SK-N-SH (cell line): ENCODE measurements at regions not wholly inside any gene's neighbourhood (a gene's known extent, or its start where the extent isn't known, plus 50 kb on each side); places are given as distances from the start of the nearest gene placed in this dataset.
A peak's percentile ranks its signal among the peaks of the same experiment; 100 is the strongest.

Experiments used
- CTCF ChIA-PET: fragments of 300-600, 350-600 bp; formaldehyde crosslinking; extraction: SDS; loops from one replicate; lab custom pipeline; 2021; lab: Yijun Ruan, JAX
- POLR2A ChIA-PET: fragments of 350-600 bp; sonication (Branson Sonifier 250); formaldehyde crosslinking; extraction: SDS; loops from one replicate; lab custom pipeline; 2020; ENCODE audit warnings: antibody characterized with exemption, inconsistent platforms; lab: Yijun Ruan, JAX
- DNase-seq: peaks from one replicate; pipeline ENCODE4 v3.0.0; 2012
- H2AFZ ChIP-seq: fragments of 200-600 bp; sonication (generic); 2 replicates; pipeline ENCODE4 v1.8.1; 2016; ENCODE audit warnings: antibody characterized with exemption, mild to moderate bottlenecking, low read depth
- H3F3A ChIP-seq: fragments of 200-600 bp; sonication (generic); replicated peaks from 2 replicates; pipeline ENCODE3; 2016; ENCODE audit warnings: antibody characterized with exemption, mild to moderate bottlenecking; ENCODE audit not compliant: insufficient read depth
- H3K27ac ChIP-seq, 2 experiments: fragments of 200-500 bp in 1 of 2; fragments of 200-600 bp in 1 of 2; sonication (Bioruptor generic) in 1 of 2; sonication (generic), shearing (Covaris generic) in 1 of 2; 2 replicates each; pipeline versions ENCODE4 v1.5.1 to v1.6.1; 2014 to 2016; ENCODE audit warnings: low read depth in 2 of 2, inconsistent platforms in 1 of 2, low read length in 1 of 2, mild to moderate bottlenecking in 1 of 2, mixed read lengths in 1 of 2
- H3K27me3 ChIP-seq: fragments of 200-600 bp; sonication (generic), shearing (Covaris generic); 2 replicates; pipeline ENCODE4 v1.6.1; 2016; ENCODE audit warnings: mixed run types; ENCODE audit not compliant: insufficient read depth
- H3K36me3 ChIP-seq, 2 experiments: fragments of 200-500 bp in 1 of 2; fragments of 200-600 bp in 1 of 2; sonication (Bioruptor generic) in 1 of 2; sonication (generic) in 1 of 2; replicated peaks in 1 of 2; 2 replicates each; pipeline versions ENCODE3 to v1.5.1; 2014 to 2016; ENCODE audit warnings: low read length in 1 of 2, mild to moderate bottlenecking in 1 of 2; ENCODE audit not compliant: insufficient read depth in 2 of 2, control insufficient read depth in 1 of 2
- H3K4me1 ChIP-seq, 2 experiments: fragments of 200-500 bp in 1 of 2; fragments of 200-600 bp in 1 of 2; sonication (Bioruptor generic) in 1 of 2; sonication (generic), shearing (Covaris generic) in 1 of 2; 2 replicates each; pipeline versions ENCODE4 v1.5.1 to v1.6.1; 2014 to 2016; ENCODE audit warnings: low read depth in 1 of 2, low read length in 1 of 2, mixed run types in 1 of 2; ENCODE audit not compliant: insufficient read depth in 2 of 2, control insufficient read depth in 1 of 2
- H3K4me2 ChIP-seq: fragments of 200-600 bp; sonication (generic), shearing (Covaris generic); 2 replicates; pipeline ENCODE4 v1.6.1; 2017; ENCODE audit warnings: mixed run types
- H3K4me3 ChIP-seq, 2 experiments: fragments of 200-500 bp in 1 of 2; fragments of 200-600 bp in 1 of 2; sonication (Bioruptor generic) in 1 of 2; sonication (generic), shearing (Covaris generic) in 1 of 2; 2 replicates each; pipeline versions ENCODE4 v1.5.1 to v1.8.1; 2014 to 2016; ENCODE audit warnings: low read depth in 2 of 2, inconsistent platforms in 1 of 2, low read length in 1 of 2, mild to moderate bottlenecking in 1 of 2, mixed read lengths in 1 of 2, moderate library complexity in 1 of 2
- H3K79me2 ChIP-seq: fragments of 200-600 bp; sonication (generic); 2 replicates; pipeline ENCODE4 v1.8.1; 2017; ENCODE audit warnings: mild to moderate bottlenecking; ENCODE audit not compliant: insufficient read depth
- H3K9ac ChIP-seq: fragments of 200-600 bp; sonication (generic); 2 replicates; pipeline ENCODE4 v1.6.1; 2017; ENCODE audit warnings: mixed run types
- H3K9me2 ChIP-seq: fragments of 200-600 bp; sonication (generic); 2 replicates; pipeline ENCODE4 v1.6.1; 2017; ENCODE audit warnings: mixed run types
- H3K9me3 ChIP-seq: fragments of 200-600 bp; sonication (generic); 2 replicates; pipeline ENCODE4 v1.6.1; 2017; ENCODE audit warnings: mixed run types, mild to moderate bottlenecking, moderate library complexity
- H4K20me1 ChIP-seq: fragments of 200-600 bp; sonication (generic); 2 replicates; pipeline ENCODE4 v1.6.1; 2017; ENCODE audit warnings: mild to moderate bottlenecking, mixed run types; ENCODE audit not compliant: insufficient read depth
- CHD2 ChIP-seq: fragments of 150-350 bp; IDR thresholded peaks from 2 replicates; pipeline ENCODE4 v1.6.1; 2018; ENCODE audit warnings: low read length; ENCODE audit not compliant: partially characterized antibody
- CTCF ChIP-seq: fragments of 200-600 bp; sonication (generic); IDR thresholded peaks from 2 replicates; pipeline ENCODE4 v1.6.1; 2017; ENCODE audit warnings: antibody characterized with exemption, mild to moderate bottlenecking, moderate library complexity
- EP300 ChIP-seq, 2 experiments: IDR thresholded peaks; 2 replicates each; pipeline versions ENCODE4 v1.4.0 to v1.6.1; 2012; ENCODE audit warnings: borderline replicate concordance in 1 of 2, low read depth in 1 of 2, low read length in 1 of 2
- FOXM1 ChIP-seq: IDR thresholded peaks from 2 replicates; pipeline ENCODE4 v1.4.0; 2012; ENCODE audit warnings: low read depth, mild to moderate bottlenecking
- GABPA ChIP-seq: IDR thresholded peaks from 2 replicates; pipeline ENCODE4 v1.4.0; 2012; ENCODE audit warnings: low read depth, mild to moderate bottlenecking
- MAX ChIP-seq: IDR thresholded peaks from 2 replicates; pipeline ENCODE4 v1.4.0; 2012; ENCODE audit warnings: low read depth
- NFIC ChIP-seq: IDR thresholded peaks from 2 replicates; pipeline ENCODE4 v1.4.0; 2012; ENCODE audit warnings: borderline replicate concordance
- NRF1 ChIP-seq: IDR thresholded peaks from 2 replicates; pipeline ENCODE4 v1.6.1; 2012; ENCODE audit warnings: low read depth, mild to moderate bottlenecking, low read length
- POLR2AphosphoS5 ChIP-seq: IDR thresholded peaks from 2 replicates; pipeline ENCODE4 v1.6.1; 2012; ENCODE audit warnings: low read depth, low read length
- RAD21 ChIP-seq: IDR thresholded peaks from 2 replicates; pipeline ENCODE4 v1.6.1; 2012; ENCODE audit warnings: mild to moderate bottlenecking, low read length
- RCOR1 ChIP-seq: fragments of 150-350 bp; IDR thresholded peaks from 2 replicates; pipeline ENCODE4 v1.6.1; 2017; ENCODE audit warnings: antibody characterized with exemption, low read length
- SIN3A ChIP-seq: IDR thresholded peaks from 2 replicates; pipeline ENCODE4 v1.6.1; 2012; ENCODE audit warnings: low read depth, mild to moderate bottlenecking, low read length, moderate library complexity, borderline replicate concordance
- TAF1 ChIP-seq: IDR thresholded peaks from 2 replicates; pipeline ENCODE4 v1.6.1; 2012; ENCODE audit warnings: low read depth, mild to moderate bottlenecking, low read length, moderate library complexity, borderline replicate concordance
- TCF12 ChIP-seq: IDR thresholded peaks from 2 replicates; pipeline ENCODE4 v1.4.0; 2012
- TEAD4 ChIP-seq: IDR thresholded peaks from 2 replicates; pipeline ENCODE4 v1.4.0; 2012; ENCODE audit warnings: mild to moderate bottlenecking, borderline replicate concordance; ENCODE audit not compliant: insufficient read depth
- WGBS: methylation state at CpG from one replicate; pipeline ENCODE4 v1.1.6; 2017; ENCODE audit warnings: low lambda C conversion rate; 5-methylcytosine and 5-hydroxymethylcytosine counted together
- TF ChIP-seq, protein P1 (sequence below): IDR thresholded peaks from 2 replicates; pipeline ENCODE4 v1.6.1; 2012; ENCODE audit warnings: mild to moderate bottlenecking, low read depth, low read length, moderate library complexity
- TF ChIP-seq, protein P2 (sequence below): IDR thresholded peaks from 2 replicates; pipeline ENCODE4; 2012

DNA sequence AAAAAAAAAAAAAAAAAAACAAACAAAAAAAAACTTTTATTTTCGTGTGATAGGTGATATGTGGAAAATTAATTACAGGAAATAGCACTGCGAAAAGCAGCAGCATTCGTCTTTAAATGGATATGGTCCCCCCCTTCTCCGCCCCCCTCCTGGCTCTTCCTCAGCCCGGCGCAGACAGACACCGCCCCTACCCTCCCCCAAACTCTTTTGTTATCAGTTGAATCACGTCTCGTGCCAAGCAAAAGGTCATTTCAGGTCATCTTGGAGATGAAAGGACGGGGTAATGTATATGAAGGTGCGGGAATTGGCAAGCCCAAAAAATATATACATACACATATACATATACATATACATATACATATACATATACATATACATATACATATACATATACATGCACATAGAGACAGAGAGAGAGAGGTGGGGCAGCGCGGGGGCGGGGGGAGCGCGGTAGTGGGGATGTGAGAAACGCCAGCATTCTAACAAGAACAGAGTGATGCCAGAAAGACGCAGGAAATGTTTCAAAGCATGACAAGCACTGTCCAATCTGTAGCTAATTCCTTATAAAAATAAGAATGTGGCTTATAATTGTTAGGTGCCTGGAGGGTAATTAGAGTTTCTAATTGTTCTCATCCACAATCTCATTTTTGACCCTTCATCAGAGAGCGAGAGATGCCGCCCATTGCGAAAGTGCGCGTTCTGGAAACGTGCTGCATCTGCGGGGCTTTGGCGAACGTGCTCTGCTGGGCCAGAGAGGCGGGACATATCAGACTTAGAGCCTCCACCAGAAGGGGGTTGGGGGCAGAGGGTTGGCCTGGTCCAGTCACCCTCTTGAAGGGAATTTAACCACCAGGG lies 214.5 kb upstream of the UBASH3B start:
- H3K9me3 ChIP-seq, result no peaks in the 10 kb centered on the region
- DNase-seq, result peak; percentile 48
- H2AFZ ChIP-seq, result no peak overlapping the region
- H3K4me2 ChIP-seq, result peak overlapping the region; percentile 53
- WGBS, result 18% methylated on average over 23 of the region's 28 CpGs
- H3K27ac ChIP-seq, result no peak overlapping the region; a peak in 1 of 4 replicates
- no peaks in the 10 kb centered on the region for H3K9me2 ChIP-seq
- H4K20me1 ChIP-seq, result no peaks in the 10 kb centered on the region
- H3K4me1 ChIP-seq, result peaks cover 0 to 3% of the 10 kb centered on the region in 2 experiments; a peak in 1 of 4 replicates
- no peaks in the 10 kb centered on the region; the same call in 1 of the 2 replicates for H3K27me3 ChIP-seq
- H3F3A ChIP-seq, result no peaks in the 10 kb centered on the region
- H3K79me2 ChIP-seq, result no peaks in the 10 kb centered on the region
- no peaks in the 10 kb centered on the region for H3K36me3 ChIP-seq
- POLR2A ChIA-PET, result no interaction called here
- H3K9ac ChIP-seq, result no peak overlapping the region
- peak overlapping the region; percentile 31 to 43; a peak in 3 of 4 replicates for H3K4me3 ChIP-seq
- TF ChIP-seq POLR2AphosphoS5, result no peak
- TF ChIP-seq TEAD4, result no peak
- no peak for TF ChIP-seq TAF1
- TF ChIP-seq, protein P1, sequence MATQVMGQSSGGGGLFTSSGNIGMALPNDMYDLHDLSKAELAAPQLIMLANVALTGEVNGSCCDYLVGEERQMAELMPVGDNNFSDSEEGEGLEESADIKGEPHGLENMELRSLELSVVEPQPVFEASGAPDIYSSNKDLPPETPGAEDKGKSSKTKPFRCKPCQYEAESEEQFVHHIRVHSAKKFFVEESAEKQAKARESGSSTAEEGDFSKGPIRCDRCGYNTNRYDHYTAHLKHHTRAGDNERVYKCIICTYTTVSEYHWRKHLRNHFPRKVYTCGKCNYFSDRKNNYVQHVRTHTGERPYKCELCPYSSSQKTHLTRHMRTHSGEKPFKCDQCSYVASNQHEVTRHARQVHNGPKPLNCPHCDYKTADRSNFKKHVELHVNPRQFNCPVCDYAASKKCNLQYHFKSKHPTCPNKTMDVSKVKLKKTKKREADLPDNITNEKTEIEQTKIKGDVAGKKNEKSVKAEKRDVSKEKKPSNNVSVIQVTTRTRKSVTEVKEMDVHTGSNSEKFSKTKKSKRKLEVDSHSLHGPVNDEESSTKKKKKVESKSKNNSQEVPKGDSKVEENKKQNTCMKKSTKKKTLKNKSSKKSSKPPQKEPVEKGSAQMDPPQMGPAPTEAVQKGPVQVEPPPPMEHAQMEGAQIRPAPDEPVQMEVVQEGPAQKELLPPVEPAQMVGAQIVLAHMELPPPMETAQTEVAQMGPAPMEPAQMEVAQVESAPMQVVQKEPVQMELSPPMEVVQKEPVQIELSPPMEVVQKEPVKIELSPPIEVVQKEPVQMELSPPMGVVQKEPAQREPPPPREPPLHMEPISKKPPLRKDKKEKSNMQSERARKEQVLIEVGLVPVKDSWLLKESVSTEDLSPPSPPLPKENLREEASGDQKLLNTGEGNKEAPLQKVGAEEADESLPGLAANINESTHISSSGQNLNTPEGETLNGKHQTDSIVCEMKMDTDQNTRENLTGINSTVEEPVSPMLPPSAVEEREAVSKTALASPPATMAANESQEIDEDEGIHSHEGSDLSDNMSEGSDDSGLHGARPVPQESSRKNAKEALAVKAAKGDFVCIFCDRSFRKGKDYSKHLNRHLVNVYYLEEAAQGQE, result no peak
- TF ChIP-seq MAX, result no peak
- no peak for TF ChIP-seq TCF12
- no peak for TF ChIP-seq FOXM1
- CTCF ChIA-PET, result no interaction called here

GRCh38 chr11:122439866-122440810 lies 215.4 kb upstream of the UBASH3B start:
- CTCF ChIA-PET, result interaction anchor here (0.9 to 1.1 kb wide), 2 partner anchors 16 to 785 kb away, joined by 3 to 5 read pairs; no protein-coding TSS in a partner anchor
- Histone ChIP-seq H4K20me1 (no peaks in the 10 kb centered on the region), H3K27ac (no peak overlapping the region; a peak in 1 of 4 replicates), H3K9me3 (no peaks in the 10 kb centered on the region), H2AFZ (no peak overlapping the region), H3K4me2 (peak overlapping the region; percentile 53), H3K4me1 (peaks cover 0 to 3% of the 10 kb centered on the region in 2 experiments; a peak in 1 of 4 replicates), H3K27me3 (no peaks in the 10 kb centered on the region; the same call in 1 of the 2 replicates), H3K9me2 (no peaks in the 10 kb centered on the region), H3F3A (no peaks in the 10 kb centered on the region), H3K4me3 (peak overlapping the region; percentile 14 to 31; a peak in 3 of 4 replicates), H3K79me2 (no peaks in the 10 kb centered on the region), H3K9ac (no peak overlapping the region), H3K36me3 (no peaks in the 10 kb centered on the region)
- DNase-seq, result peak; percentile 48
- POLR2A ChIA-PET, result no interaction called here
- 31% methylated on average over 27 of the region's 29 CpGs for WGBS
- no peak for TF ChIP-seq CTCF
- TF ChIP-seq MAX, result no peak
- TF ChIP-seq SIN3A, result no peak
- no peak for TF ChIP-seq NRF1
- TF ChIP-seq NFIC, result no peak
- TF ChIP-seq RAD21, result no peak
- TF ChIP-seq TCF12, result no peak
- TF ChIP-seq CHD2, result no peak
- no peak for TF ChIP-seq EP300 (IDR thresholded peaks at IDR 0.05; ENCODE audit: borderline replicate concordance in 1 of 2, low read depth in 1 of 2, low read length in 1 of 2)
- TF ChIP-seq TEAD4, result no peak
- no peak for TF ChIP-seq RCOR1
- TF ChIP-seq GABPA, result no peak
- TF ChIP-seq, protein P2, sequence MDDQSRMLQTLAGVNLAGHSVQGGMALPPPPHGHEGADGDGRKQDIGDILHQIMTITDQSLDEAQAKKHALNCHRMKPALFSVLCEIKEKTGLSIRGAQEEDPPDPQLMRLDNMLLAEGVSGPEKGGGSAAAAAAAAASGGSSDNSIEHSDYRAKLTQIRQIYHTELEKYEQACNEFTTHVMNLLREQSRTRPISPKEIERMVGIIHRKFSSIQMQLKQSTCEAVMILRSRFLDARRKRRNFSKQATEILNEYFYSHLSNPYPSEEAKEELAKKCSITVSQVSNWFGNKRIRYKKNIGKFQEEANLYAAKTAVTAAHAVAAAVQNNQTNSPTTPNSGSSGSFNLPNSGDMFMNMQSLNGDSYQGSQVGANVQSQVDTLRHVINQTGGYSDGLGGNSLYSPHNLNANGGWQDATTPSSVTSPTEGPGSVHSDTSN, result no peak
